ENCODE measurements at regions not wholly inside any gene's neighbourhood (a gene's known extent, or its start where the extent isn't known, plus 50 kb on each side); places are given as distances from the start of the nearest gene placed in this dataset.

DNA sequence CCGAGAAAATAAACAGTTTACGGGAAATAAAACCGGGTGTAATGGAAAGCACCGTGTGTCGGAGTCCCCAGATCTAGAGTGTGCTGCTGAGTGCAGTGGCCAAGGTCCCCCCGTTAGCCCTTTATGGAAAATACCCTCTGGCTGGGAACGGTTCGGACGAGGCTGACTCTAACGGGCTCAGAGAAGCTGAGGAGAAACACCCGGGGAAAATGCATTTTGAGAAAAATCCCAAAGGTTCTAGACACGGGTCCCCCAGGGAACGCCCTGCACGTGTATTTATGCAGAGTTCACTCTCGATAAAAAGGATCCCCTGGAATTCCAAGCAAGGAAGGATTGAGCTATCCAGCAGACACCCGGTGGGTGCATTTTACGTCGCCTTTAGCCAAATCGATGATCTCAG lies 177.2 kb downstream of the CRLF2 start:
- H3K9me3 ChIP-seq (ENCODE audit: insufficient read depth in 2 of 2, low read depth in 1 of 2, low read length in 1 of 2), result peaks cover 0 to 5% of the 10 kb centered on the region in 2 experiments; a peak in 1 of 4 replicates
- H3K79me2 ChIP-seq (ENCODE audit: control insufficient read depth in 1 of 2, insufficient read depth in 2 of 2, low read length in 2 of 2), result no peaks in the 10 kb centered on the region
- H4K91ac ChIP-seq (replicated peaks; ENCODE audit: insufficient read length, low read length), result no peak overlapping the region
- no peak overlapping the region for H2AK5ac ChIP-seq (ENCODE audit: low read depth, low read length)
- H3K27ac ChIP-seq (ENCODE audit: low read depth, low read length), result no peak overlapping the region
- no peak for FAIRE-seq
- H2AFZ ChIP-seq (ENCODE audit: low read length), result no peak overlapping the region
- no peaks in the 10 kb centered on the region for H4K20me1 ChIP-seq (replicated peaks in 1 of 2; ENCODE audit: control insufficient read depth in 1 of 2, insufficient read depth in 2 of 2, low read length in 2 of 2)
- H3K14ac ChIP-seq (ENCODE audit: insufficient read length), result no peak overlapping the region
- no peak overlapping the region for H2BK12ac ChIP-seq (ENCODE audit: low read depth, low read length)
- no peak overlapping the region for H3K4me2 ChIP-seq (ENCODE audit: insufficient read depth in 1 of 2, low read depth in 2 of 2, low read length in 2 of 2)
- no peak overlapping the region for H2BK15ac ChIP-seq (ENCODE audit: low read length)
- no peaks in the 10 kb centered on the region for H3K27me3 ChIP-seq (replicated peaks in 1 of 4; ENCODE audit: control insufficient read depth in 3 of 4, extremely low read depth in 1 of 4, insufficient read depth in 3 of 4, low read length in 3 of 4)
- H3K9ac ChIP-seq (replicated peaks in 1 of 4; ENCODE audit: extremely low read depth in 1 of 4, low read depth in 3 of 4, low read length in 3 of 4), result no peak overlapping the region; a peak in 1 of 7 replicates
- H2BK120ac ChIP-seq (replicated peaks; ENCODE audit: low read depth, low read length), result no peak overlapping the region
- no peak overlapping the region for H2BK5ac ChIP-seq (ENCODE audit: low read depth, low read length)
- TF ChIP-seq SP2 (IDR thresholded peaks at IDR 0.05; ENCODE audit: low read length) (no peak), GABPA (IDR thresholded peaks at IDR 0.05; ENCODE audit: borderline replicate concordance, insufficient read depth, low read length) (no peak), CBX5 (IDR thresholded peaks at IDR 0.05; ENCODE audit: low read depth, low read length) (no peak), GTF2F1 (IDR thresholded peaks at IDR 0.05; ENCODE audit: borderline replicate concordance, low read depth, low read length) (no peak), RNF2 (IDR thresholded peaks at IDR 0.05; ENCODE audit: borderline replicate concordance, low read depth, low read length, missing control alignments, poor library complexity, severe bottlenecking) (no peak), RFX5 (IDR thresholded peaks at IDR 0.05; ENCODE audit: borderline replicate concordance, low read depth, low read length) (no peak), YY1 (IDR thresholded peaks at IDR 0.05; ENCODE audit: low read depth, low read length) (no peak), CHD2 (IDR thresholded peaks at IDR 0.05; ENCODE audit: low read length) (no peak)
- no peak for DNase-seq (ENCODE audit: low read depth in 1 of 2, low spot score in 2 of 2)
- no peak overlapping the region for H4K5ac ChIP-seq (ENCODE audit: insufficient read length, low read depth, low read length)
- no peak overlapping the region for H3K23ac ChIP-seq (ENCODE audit: insufficient read length)
- H3K23me2 ChIP-seq (ENCODE audit: low read depth, low read length), result no peaks in the 10 kb centered on the region
- H3K4me3 ChIP-seq (ENCODE audit: extremely low read depth in 1 of 4, insufficient read depth in 2 of 4, low read depth in 3 of 4, low read length in 4 of 4), result no peak overlapping the region
- no peak overlapping the region for H3K18ac ChIP-seq (ENCODE audit: extremely low read depth, low read length)
- H3K4ac ChIP-seq (replicated peaks; ENCODE audit: insufficient read length, low read depth, low read length), result no peak overlapping the region
- 80% methylated on average over 19 of the region's 19 CpGs; no CpG with 5 or more reads in 1 of the 2 experiments for WGBS, 2 experiments (ENCODE audit: extremely low coverage in 1 of 2, insufficient coverage in 1 of 2, insufficient read length in 1 of 2, insufficient replicate concordance in 2 of 2, low coverage in 1 of 2, low lambda C conversion rate in 2 of 2, missing lambda C conversion rate in 1 of 2)
- H3K36me3 ChIP-seq (ENCODE audit: control insufficient read depth in 2 of 4, insufficient read depth in 4 of 4, low read length in 3 of 4), result no peaks in the 10 kb centered on the region
- ChIA-PET POLR2A (ENCODE audit: partially characterized antibody) (no interaction called here), CTCF (ENCODE audit: partially characterized antibody) (no interaction called here)
- H3K56ac ChIP-seq (replicated peaks; ENCODE audit: insufficient read length, low read depth, low read length), result no peak overlapping the region
- H3K4me1 ChIP-seq (replicated peaks in 1 of 4; ENCODE audit: control insufficient read depth in 3 of 4, insufficient read depth in 4 of 4, low read length in 3 of 4), result no peaks in the 10 kb centered on the region
- H4K8ac ChIP-seq (ENCODE audit: extremely low read depth, insufficient read depth, low read length), result no peak overlapping the region
- H2BK20ac ChIP-seq (ENCODE audit: low read length), result no peak overlapping the region
- H3K79me1 ChIP-seq (ENCODE audit: low read depth, low read length), result no peaks in the 10 kb centered on the region

Measured in H1 (cell line).